ENCODE measurements at regions not wholly inside any gene's neighbourhood (a gene's known extent, or its start where the extent isn't known, plus 50 kb on each side); places are given as distances from the start of the nearest gene placed in this dataset.

DNA sequence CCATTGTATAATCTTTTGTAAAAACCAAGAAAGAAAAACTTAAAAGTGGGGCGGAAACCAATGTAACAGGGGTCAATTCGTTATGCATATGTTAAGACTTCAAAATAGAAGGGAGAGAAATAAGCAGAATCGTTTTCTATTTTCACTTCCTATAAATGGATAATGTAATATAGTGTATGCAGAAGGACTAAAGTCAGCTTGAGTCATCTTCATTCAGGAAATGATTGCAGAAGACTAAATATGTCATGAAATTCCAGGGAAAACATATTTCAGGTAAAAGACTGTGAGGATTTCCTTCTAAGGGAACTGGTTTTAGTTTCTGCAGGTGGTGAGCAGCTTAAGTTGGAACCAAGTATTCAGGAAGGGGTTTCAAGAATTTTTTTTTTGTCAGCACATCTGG is 753.3 kb downstream of the IRX1 start:
- no peak for DNase-seq

DNA sequence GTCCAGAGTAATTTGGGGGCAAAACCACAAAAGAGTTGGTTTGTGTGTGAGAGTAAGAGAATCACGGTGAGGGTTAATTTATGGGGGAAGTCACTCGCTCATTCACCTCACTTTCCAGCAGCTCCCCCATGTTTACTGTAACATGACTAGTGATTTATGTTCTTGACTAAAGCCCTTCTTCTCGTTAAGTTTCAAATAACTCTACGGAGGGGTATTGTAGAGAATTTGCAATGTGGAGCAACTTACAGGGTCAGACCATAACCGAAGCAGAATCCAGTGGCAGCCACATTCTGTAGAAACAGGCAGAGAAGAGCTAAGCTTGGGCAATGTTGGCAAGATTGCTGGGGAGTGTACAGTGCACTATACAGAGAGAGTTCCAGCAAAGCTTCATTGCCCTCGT is 760.6 kb downstream of the IRX1 start:
- DNase-seq = no peak

DNA sequence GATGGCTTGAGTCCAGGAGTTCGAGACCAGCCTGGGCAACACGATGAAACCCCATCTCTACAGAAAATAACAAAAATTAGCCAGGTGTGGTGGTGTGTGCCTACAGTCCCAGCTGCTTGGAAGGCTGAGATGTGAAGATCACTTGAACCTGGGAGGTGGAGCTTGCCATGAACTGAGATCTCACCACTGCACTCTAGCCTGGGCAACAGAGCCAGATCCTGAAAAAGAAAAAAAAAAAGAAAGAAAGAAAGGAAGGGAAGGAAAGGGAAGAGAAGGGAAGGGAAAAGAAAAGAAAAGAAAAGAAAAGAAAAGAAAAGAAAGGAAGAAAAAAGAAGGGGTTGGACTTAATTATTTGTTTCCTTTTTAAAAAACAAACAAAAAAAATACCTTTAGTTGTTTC is 764.2 kb downstream of the IRX1 start:
- DNase-seq = no peak

DNA sequence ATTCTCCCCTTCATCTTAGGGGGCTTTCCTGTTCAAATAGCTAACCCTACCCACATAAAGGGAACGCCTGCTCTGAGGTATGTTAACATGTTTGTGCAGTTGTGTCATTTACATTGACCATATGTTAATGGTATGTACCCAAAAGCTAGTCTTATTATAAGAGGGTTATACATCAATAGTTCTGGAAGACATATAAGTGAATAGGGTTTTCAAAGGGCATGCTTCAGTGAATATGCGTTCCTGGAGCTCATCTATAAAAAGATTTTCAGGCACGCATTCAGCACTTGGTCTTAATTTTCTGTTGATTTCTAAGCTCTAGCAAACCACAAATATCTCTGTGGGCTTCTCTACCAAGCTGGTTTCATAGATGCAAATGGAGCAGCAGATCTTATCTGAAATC is 766.1 kb downstream of the IRX1 start:
- DNase-seq = no peak

DNA sequence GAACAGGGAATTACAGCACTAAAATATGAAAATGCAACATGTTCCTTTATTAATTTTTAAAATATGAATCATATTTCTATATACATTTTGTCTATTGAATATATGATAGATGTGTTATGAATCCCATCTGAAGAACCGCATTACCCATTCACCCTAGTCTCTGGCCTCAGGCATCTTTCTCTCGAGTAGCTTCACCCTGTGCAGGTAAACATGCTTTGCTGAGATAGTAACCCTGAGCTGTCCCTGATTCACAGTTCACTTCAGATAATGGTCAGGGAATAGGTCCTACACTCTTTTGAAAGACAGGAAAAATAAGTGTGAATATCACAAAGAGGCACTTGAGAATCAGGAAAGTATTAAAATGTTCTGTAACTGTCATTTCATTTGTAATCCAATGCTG is 766.8 kb downstream of the IRX1 start:
- DNase-seq = no peak

DNA sequence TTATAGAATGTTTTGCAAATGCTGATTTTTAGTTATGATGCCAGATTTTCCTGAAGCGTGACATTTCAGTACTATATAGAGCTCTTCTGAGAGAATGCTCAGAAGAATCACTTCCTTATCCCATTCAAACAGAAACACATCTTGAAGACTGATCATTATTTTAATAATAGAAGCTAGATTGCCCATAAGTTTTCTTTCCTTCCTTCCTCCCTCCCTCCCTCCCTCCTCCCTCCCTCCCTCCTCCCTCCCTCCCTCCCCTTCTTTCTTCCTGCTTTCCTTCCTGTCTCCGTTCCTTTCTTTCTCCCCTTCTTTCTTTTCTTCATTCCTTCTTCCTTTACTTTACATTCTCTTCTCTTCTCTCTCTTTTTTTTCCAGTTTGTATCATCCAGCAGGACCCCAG is 767.4 kb downstream of the IRX1 start:
- no peak for DNase-seq

DNA sequence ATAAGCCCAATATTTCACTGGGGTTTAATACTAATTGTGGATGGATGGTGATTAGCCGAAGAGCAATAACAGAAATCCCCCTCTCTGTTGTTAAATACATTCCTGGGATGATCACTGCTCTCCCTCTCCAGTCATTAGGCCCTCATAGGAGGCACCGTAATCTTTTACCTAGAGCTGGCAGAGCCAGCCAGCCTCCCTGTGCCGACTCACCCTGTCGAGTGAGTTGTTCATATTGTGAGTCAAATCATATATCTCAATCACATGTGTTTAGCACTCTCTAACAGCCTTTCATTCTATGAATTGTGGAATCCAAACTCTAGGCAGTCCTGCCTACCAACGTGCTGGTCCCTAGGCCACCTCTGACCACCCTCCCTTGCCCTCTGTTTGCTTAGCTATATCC is 771.0 kb downstream of the IRX1 start:
- no peak for DNase-seq

DNA sequence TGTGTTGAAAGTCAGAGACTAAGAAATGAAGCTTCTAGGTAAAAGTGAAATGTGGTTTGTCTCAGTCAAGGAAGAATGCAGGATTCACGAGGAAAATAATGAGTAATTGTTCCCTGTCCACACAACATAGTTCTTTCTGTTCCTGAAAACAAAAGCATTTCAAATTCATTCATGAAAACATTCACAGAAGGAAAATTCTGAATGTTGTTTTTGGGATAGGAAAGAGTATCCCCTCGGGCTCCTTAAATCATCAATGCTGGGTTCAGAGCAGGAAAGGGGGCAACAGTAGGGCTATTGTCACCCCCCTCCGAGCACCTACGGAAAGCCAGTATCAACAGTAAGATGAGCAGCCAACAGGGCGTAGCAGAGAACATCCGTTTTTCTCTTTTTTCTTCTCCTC is 769.9 kb upstream of the ADAMTS16 start:
- no peak for DNase-seq

DNA sequence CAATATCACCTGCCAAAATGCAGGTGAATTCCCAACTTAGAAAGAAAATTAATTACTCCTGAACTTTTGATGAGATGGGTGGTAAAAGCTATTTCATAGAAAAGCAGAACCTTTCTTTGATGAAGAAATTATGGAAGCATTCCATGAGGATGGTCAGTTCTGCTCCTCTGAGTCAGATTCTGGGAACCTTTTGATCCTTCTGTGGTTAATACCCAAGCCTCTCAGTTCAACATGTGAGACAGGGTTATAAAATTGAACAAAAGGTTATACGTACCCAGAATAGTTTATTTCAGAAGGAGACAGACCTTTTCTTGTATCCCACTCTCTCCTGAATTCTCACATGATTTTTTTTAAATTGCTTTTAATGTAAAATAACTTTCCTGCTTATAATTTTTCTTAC is 767.6 kb upstream of the ADAMTS16 start:
- no peak for DNase-seq

DNA sequence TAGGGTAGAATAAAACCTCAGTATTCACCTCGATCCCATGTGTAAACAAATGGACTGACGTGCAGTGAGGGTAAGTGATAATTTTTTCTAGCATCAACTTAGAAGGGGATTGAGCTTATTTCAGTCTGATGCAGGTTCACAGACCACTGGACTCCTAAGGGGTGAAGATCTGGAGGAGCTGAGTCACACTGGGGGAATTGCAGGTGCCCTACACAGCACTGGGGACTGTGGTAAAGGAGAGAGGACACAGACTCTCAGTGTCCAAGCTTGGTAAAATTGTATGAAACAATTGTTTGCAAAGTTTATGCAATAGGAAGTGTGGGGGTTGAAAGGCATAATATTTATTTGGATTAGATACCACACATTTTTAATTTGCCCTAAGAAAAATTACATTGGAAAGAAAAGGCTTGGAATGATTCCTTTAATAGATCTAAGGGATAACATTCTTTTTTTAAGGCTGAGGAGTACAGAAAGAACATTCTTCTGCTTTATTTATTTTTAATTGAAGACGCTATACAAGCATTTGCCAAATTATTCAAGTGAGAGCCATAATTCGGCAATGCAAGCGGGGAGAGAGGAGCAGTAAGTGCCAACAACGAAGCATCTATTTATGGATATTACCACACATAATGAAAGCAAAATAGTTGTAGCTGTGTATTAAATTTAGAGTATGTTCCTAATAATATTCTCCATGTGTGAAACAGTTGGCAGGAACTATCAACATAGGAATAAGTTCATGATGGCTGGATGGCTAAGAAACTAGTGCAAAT is 766.9 kb upstream of the ADAMTS16 start:
- no peak for DNase-seq

DNA sequence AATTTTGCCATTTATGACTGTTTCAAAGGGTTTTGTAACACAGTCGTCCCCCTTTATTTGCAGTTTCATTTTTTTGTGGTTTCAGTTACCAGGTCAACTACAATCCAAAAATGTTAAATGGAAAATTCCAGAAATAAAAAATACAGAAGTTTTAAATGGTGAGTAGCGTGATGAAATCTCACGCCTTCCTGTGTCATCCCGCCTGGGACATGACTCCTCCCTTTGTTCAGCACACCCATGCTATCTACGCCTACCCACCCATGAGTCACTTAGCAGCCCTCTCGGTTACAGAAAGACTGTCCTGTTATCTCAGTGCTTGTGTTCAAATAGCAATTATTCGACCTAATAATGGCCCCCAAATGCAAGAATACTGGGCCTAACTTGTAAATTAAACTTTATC is 765.3 kb upstream of the ADAMTS16 start:
- DNase-seq = no peak

DNA sequence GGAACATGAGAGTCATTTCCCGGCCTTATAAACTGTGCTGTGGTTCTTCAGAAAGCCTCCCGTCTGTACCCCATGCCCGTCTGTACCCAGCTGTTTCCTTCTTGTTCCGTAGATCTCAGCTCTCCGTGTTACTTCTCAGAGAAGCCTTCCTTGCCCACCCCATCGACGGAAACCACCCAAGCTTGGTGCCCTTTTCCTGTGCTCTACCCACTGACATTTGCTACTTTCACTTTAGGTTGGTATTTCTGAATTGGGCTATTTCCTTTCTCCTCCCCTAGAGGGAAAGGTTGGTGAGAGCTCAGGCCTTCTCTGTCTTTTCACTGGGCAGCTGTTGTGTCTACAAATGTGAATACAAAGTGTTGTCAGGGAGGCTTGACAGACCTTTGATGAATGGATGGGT is 764.5 kb upstream of the ADAMTS16 start:
- DNase-seq = no peak

DNA sequence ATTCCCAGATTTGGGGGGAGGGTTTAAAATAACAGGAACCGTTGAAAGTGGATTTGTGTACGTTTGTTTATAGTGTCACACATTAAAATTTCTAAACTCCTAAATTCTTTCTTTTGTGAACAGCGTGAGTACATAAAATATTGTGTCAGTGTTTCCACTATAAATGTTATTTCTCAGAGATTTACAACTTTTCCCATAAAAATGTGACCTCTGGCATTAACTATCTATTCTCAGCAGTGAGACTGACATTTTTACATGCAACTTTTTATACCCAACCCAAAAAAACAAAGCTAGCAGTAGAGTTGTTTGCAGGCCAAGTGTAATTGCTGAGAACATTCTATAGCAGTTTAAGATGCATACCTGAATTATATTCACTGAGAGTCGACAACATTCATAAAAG is 757.0 kb upstream of the ADAMTS16 start:
- DNase-seq = no peak

DNA sequence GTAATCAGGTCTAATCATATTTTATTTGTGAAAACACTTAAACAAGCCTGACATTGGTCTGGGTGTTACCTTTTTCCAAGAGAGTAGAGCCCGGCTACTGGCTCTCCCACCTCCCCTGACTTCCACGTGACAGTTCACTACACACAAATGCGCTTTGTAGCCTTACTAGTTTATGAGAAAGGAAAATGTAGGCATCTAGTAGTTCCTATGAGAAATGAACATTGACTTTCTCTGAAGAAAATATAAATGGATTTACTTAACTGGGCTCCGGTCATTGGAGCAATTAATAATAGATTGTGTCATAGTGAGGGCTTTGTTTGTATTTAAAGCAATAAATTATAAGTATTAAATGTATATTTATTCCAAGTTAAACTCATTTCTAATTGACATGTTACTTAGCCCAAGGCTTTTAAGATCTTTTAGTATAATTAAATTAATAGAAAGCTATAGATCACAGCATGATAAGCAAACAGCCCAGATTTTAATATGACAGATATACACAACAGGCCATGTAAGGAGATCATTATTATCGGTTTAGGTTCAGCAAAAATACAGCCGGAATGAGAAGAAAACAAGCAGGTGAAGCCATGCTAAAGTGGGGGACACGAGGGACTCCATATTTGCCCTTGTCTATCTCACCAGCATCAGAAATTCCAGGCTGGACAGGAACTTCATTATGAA is 756.5 kb upstream of the ADAMTS16 start:
- DNase-seq = no peak

DNA sequence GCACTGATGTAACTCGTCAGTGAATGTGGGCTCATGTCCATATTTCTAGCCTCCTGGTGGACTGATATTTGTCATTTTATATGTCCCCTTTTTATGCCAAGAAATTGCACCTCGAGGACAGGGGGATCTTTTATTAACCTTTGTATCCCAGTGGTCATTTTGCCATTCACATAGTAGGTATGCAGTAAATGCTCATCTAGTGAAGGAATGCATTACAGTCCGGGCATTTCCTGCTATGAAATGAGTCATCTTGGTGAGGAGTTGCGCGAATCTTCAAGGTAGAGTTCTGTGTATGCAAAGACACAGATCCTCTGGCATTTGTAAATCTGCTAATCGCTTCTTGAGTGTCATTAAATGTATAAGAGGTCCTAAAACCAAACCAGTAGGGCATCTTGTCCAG is 755.5 kb upstream of the ADAMTS16 start:
- DNase-seq = no peak

DNA sequence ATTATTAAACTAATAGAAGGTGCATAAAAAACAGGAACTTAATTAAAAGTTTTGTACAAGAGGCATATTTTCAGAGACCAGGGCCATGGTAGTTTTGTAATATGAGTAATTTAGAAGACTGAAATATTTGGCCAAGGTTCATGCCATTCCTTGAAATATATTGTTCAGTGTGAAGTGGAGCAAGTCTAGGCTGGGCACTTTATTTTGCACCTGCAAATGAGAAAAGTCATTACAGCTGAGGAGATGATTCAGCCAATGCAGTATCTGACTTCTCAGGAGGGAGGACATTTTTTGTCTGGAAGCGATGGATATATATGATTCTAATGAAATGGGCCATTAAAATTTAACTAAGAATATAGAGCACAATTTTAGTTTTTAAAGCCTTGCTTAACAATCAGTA is 754.0 kb upstream of the ADAMTS16 start:
- no peak for DNase-seq

DNA sequence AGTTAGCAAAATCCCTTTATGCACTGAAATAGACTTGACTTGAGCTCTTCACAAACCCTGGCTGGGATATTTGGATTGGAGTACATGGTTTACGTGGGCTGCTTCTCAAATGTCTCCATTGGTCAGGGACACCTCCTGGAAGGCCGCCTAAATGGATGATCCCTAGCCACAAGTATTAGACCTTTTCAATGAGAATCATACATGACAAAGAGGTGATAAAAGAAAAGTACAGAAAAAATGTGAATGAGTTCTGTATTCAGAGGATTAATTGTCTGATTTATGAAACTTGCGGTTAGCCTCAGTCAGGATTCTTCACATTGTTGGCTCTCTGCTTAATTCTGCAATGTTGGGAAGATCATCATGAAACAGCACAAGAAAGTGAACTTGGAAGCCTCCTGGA is 752.8 kb upstream of the ADAMTS16 start:
- no peak for DNase-seq

DNA sequence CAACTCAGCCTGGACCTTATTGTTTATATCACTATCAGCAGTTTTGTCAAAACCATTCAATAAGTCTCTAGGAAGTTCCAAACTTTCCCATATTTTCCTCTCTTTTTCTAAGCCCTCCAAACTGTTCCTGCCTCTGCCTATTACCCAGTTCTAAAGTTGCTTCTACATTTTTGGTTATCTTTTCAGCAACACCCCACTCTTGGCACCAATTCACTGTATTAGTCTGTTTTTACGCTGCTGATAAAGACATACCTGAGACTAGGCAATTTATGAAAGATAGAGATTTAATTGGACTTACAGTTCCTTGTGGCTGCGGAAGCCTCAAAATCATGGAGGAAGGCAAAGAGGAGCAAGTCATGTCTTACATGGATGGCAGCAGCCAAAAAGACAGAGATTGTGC is 744.4 kb upstream of the ADAMTS16 start:
- no peak for DNase-seq

DNA sequence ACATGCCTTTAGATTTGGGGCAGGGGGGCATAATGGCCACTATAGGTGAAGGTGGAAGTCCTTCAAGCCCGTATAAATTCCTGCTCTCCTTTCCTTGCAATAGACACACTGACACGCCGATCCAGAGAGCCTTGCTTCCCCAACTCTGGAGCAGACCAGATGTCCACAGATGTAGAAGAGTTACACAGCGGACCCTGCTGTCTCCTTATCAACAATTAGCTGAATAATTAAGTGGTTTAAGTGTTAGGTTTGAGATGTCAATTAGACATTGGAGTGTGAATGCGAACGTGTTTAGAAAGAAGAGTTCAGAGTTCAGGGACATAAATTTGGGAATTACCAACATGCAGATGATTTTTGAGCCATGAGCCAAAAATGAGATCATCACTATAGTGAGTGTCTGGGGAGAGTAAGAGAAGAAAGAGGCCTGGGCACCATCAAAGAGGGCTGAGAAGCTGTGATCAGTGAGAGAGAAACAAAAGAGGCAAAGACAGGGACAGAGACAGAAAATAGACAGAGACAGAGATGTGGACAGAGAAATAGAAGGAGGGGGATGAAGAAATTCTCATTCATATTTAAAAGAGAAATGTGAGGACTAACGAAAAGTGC is 734.4 kb upstream of the ADAMTS16 start:
- DNase-seq = no peak

DNA sequence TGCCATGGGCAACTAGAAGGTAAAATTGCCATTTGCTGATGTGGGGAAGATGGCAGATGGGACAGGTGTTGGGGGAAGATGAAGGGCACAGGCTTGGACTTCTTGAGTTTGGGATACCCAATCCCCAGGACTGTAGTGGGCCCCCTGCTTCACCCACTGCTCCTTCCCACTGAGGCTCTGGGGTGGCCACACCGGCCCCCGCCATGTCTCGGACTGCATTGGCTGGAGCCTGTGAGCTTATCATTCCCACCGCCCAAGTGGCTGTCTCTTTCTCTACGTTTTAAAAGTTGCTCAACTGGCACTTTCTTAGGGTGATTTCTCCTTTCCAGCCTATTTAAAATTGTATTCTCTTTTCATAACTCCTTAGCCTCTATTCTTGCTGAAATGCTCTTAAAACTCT is 730.0 kb upstream of the ADAMTS16 start:
- no peak for DNase-seq

DNA sequence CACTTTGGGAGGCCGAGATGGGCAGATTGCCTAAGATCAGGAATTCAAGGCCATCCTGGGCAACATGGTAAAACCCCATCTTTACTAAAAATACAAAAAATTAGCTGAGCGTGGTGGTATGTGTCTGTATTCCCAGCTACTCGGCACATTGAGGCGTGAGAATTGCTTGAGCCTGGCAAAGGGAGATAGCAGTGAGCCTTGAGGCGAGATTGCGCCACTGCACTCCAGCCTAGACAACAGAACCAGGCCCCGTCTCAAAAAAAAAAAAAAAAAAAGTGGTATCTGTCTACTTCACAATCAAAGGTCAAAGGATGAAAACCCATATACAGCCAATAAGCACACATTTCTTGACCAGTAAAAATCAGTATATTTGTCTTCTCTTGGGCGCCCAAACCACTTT is 728.5 kb upstream of the ADAMTS16 start:
- DNase-seq = no peak

DNA sequence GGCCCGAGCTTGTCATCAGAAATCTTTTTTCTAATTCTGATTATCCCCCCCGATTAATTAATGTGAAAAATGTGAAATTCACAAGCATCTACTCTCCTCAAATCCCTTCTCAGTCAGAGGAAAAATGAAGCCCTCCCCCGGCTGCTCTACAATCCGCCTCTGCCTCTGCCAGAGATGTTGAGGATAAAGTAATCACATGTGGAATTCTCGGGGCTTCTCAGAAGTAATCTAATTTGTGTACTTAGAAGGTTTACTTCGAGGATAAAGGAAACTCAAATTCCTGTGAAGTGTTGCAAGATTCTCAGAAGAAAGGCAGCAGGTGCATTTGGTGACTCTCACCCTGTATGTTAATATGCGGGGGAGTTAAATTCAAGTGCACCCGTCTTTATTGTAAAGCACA is 726.1 kb upstream of the ADAMTS16 start:
- no peak for DNase-seq

DNA sequence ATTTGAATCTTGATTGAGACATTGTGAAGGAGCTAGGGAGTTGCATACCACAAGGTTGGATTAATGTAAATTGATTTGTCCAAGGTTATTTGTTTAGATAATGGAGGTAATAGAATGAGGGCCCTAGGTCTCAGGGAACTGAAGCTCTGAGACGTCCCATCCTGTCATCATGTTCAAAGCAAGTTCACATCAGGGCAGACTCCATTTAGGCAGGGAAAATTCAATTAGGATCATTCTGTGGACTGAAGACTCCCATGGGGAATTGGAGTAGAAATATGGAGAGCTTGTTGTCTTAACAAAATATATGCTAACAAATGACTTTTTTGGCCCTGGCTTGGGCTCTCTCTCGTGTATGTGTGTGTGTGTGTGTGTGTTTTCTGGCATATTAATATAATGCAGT is 722.0 kb upstream of the ADAMTS16 start:
- no peak for DNase-seq

DNA sequence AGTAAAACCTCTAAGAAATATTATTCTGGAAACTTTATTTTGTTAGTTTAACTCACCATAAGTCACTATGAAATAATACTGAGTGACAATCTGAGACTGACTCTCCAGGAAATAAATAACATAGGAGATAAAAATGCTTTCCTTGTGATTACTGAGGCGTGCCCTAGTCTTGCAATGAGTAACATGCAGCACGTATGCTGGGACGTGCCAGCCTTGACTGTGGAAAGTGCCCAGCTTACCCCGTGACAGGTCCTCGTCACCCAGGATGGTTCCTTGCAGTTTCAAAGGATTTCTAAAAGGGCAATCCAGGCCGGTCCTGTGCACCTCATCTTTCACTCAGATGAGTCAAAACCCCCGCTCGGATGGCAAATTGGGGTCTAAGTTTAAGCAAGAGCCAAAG is 720.8 kb upstream of the ADAMTS16 start:
- DNase-seq = no peak

DNA sequence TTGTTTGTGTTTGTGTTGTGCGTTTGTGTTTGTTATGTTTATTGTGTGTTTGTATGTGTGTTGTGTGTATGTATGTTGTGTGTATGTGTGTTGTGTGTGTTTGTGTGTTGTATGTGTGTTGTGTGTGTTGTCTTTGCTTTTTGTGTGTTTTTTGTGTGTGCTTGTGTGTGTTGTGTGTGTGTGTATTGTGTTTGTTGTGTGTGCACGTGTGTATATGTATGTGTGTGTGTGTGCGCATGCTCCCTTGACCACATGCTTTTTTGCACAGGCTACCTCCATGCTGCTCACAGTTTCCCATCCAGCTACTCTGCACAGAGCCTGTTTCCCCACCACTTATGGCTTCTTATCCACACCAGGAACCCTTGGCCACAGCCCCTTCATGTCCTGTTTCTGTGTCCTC is 720.0 kb upstream of the ADAMTS16 start:
- DNase-seq = no peak

All from activated CD4-positive, alpha-beta T cell treated with anti-CD3 and anti-CD28 coated beads, Interleukin-2, amount 50 U/mL, for 48 hours (primary cell).